H1 (cell line): ENCODE measurements at regions not wholly inside any gene's neighbourhood (a gene's known extent, or its start where the extent isn't known, plus 50 kb on each side); places are given as distances from the start of the nearest gene placed in this dataset.

Experiments
- FOSL1 ChIP-seq: IDR thresholded peaks from 2 replicates; pipeline ENCODE4 v1.6.1; 2011; ENCODE audit warnings: mild to moderate bottlenecking, low read depth, low read length, moderate library complexity; ENCODE audit not compliant: insufficient read depth
- HDAC6 ChIP-seq: IDR thresholded peaks from one replicate; pipeline ENCODE4 v1.7.1; 2012; ENCODE audit warnings: low read depth, mild to moderate bottlenecking, inconsistent platforms, low read length, moderate library complexity
- JUN ChIP-seq: IDR thresholded peaks from 2 replicates; pipeline ENCODE4 v1.6.1; 2011; ENCODE audit warnings: low read depth, mild to moderate bottlenecking, improper control_type of control experiment, low read length
- KDM4A ChIP-seq: IDR thresholded peaks from one replicate; pipeline ENCODE4 v1.7.1; 2012; ENCODE audit warnings: low read depth, mild to moderate bottlenecking, moderate library complexity, low read length, inconsistent platforms; ENCODE audit not compliant: severe bottlenecking
- MAFK ChIP-seq: IDR thresholded peaks from 2 replicates; pipeline ENCODE4 v1.6.1; 2012; ENCODE audit warnings: low read depth, mild to moderate bottlenecking, improper control_type of control experiment, low read length
- NRF1 ChIP-seq: IDR thresholded peaks from 2 replicates; pipeline ENCODE4 v1.6.1; 2011; ENCODE audit warnings: mild to moderate bottlenecking, low read depth, low read length, improper control_type of control experiment
- POLR2AphosphoS5 ChIP-seq: IDR thresholded peaks from 2 replicates; pipeline ENCODE4 v1.6.1; 2011; ENCODE audit warnings: low read depth, low read length
- SRF ChIP-seq: IDR thresholded peaks from 2 replicates; pipeline ENCODE4 v1.6.1; 2011; ENCODE audit warnings: mild to moderate bottlenecking, low read depth, low read length, moderate library complexity
- TF ChIP-seq, protein P1 (sequence below): fragments of 300-600 bp; sonication (generic); IDR thresholded peaks from 2 replicates; pipeline ENCODE4 v1.7.1; 2012; ENCODE audit warnings: low read length, moderate library complexity, mild to moderate bottlenecking, inconsistent platforms; ENCODE audit not compliant: insufficient replicate concordance

DNA sequence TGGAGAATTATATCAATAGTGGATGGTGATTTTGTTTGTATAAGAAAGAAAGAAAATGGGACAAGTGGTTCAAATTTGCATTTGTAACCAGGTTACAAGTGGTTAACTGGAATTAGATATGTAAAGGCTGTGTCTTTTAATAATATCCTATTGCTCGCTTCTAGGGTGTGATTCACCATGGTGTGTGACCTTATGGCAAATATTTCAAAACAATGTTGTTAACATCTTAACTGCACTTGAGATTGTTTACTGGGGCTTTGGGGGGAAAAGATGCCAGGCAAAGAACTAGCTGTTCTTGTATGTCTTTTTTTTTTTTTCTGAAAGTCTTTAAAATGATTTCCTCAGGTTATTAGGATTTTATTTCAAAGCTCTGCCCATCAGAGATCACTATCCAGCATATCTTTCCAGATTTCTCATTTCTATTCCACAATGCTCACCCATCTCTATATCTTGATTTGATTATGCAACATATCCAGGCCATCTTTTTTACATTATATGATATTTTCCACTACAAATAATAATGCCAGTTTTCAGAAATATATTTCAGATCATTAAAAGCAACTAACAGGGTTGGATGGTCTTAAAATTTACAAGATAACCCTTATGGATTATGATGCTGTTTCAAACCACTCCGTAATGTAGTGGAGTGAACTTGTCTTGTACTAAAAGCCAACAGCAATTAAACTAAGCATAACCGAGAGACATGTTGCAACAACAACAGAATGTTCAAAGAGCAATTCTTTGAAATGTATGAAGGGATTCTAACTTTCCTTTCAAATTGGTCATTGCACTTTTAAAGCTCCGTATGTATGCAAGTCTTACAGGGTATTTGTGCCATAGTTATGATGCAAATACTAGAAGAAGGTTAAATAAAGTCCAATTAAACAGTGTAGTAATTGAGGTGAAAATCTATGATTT lies 341.5 kb upstream of the ETAA1 start (continued):
- TF ChIP-seq, protein P1, sequence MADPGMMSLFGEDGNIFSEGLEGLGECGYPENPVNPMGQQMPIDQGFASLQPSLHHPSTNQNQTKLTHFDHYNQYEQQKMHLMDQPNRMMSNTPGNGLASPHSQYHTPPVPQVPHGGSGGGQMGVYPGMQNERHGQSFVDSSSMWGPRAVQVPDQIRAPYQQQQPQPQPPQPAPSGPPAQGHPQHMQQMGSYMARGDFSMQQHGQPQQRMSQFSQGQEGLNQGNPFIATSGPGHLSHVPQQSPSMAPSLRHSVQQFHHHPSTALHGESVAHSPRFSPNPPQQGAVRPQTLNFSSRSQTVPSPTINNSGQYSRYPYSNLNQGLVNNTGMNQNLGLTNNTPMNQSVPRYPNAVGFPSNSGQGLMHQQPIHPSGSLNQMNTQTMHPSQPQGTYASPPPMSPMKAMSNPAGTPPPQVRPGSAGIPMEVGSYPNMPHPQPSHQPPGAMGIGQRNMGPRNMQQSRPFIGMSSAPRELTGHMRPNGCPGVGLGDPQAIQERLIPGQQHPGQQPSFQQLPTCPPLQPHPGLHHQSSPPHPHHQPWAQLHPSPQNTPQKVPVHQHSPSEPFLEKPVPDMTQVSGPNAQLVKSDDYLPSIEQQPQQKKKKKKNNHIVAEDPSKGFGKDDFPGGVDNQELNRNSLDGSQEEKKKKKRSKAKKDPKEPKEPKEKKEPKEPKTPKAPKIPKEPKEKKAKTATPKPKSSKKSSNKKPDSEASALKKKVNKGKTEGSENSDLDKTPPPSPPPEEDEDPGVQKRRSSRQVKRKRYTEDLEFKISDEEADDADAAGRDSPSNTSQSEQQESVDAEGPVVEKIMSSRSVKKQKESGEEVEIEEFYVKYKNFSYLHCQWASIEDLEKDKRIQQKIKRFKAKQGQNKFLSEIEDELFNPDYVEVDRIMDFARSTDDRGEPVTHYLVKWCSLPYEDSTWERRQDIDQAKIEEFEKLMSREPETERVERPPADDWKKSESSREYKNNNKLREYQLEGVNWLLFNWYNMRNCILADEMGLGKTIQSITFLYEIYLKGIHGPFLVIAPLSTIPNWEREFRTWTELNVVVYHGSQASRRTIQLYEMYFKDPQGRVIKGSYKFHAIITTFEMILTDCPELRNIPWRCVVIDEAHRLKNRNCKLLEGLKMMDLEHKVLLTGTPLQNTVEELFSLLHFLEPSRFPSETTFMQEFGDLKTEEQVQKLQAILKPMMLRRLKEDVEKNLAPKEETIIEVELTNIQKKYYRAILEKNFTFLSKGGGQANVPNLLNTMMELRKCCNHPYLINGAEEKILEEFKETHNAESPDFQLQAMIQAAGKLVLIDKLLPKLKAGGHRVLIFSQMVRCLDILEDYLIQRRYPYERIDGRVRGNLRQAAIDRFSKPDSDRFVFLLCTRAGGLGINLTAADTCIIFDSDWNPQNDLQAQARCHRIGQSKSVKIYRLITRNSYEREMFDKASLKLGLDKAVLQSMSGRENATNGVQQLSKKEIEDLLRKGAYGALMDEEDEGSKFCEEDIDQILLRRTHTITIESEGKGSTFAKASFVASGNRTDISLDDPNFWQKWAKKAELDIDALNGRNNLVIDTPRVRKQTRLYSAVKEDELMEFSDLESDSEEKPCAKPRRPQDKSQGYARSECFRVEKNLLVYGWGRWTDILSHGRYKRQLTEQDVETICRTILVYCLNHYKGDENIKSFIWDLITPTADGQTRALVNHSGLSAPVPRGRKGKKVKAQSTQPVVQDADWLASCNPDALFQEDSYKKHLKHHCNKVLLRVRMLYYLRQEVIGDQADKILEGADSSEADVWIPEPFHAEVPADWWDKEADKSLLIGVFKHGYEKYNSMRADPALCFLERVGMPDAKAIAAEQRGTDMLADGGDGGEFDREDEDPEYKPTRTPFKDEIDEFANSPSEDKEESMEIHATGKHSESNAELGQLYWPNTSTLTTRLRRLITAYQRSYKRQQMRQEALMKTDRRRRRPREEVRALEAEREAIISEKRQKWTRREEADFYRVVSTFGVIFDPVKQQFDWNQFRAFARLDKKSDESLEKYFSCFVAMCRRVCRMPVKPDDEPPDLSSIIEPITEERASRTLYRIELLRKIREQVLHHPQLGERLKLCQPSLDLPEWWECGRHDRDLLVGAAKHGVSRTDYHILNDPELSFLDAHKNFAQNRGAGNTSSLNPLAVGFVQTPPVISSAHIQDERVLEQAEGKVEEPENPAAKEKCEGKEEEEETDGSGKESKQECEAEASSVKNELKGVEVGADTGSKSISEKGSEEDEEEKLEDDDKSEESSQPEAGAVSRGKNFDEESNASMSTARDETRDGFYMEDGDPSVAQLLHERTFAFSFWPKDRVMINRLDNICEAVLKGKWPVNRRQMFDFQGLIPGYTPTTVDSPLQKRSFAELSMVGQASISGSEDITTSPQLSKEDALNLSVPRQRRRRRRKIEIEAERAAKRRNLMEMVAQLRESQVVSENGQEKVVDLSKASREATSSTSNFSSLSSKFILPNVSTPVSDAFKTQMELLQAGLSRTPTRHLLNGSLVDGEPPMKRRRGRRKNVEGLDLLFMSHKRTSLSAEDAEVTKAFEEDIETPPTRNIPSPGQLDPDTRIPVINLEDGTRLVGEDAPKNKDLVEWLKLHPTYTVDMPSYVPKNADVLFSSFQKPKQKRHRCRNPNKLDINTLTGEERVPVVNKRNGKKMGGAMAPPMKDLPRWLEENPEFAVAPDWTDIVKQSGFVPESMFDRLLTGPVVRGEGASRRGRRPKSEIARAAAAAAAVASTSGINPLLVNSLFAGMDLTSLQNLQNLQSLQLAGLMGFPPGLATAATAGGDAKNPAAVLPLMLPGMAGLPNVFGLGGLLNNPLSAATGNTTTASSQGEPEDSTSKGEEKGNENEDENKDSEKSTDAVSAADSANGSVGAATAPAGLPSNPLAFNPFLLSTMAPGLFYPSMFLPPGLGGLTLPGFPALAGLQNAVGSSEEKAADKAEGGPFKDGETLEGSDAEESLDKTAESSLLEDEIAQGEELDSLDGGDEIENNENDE = no peak
- TF ChIP-seq JUN = no peak
- no peak for TF ChIP-seq POLR2AphosphoS5
- TF ChIP-seq NRF1 = no peak
- TF ChIP-seq FOSL1 = no peak
- no peak for TF ChIP-seq HDAC6
- no peak for TF ChIP-seq SRF
- no peak for TF ChIP-seq KDM4A
- TF ChIP-seq MAFK = no peak
